Stimulated activated CD4-positive, alpha-beta T cell treated with anti-CD3 and anti-CD28 coated beads, Interleukin-12 subunit alpha, Interleukin-12 subunit beta, amount 100 ng/mL, for 24 hours (primary cell): ENCODE measurements at regions not wholly inside any gene's neighbourhood (a gene's known extent, or its start where the extent isn't known, plus 50 kb on each side); places are given as distances from the start of the nearest gene placed in this dataset.

Experiments used
- DNase-seq, 2 experiments: peaks; one replicate each; pipeline ENCODE4 v3.0.0-alpha.2; 2020; ENCODE audit warnings: low read depth in 2 of 2

DNA sequence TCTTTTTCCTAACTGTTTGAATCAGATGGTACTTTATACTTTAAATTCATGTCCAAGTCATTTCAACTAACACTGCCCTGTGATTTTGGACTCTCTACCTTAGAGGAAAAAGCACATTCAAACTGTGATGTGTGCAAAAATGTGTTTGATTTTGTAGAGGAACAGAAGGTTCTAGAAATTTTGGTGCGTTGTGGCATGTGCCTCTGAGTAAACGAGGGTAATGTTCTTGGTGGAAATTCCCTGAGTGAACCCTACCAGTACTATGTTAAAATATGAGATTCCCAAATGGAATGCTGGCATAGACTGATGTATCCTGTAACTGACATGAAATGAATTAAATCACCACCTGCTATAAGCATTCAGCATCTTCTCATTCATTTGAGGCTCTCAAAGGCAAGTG is 901.9 kb upstream of the KLHL29 start:
- DNase-seq: no peak

DNA sequence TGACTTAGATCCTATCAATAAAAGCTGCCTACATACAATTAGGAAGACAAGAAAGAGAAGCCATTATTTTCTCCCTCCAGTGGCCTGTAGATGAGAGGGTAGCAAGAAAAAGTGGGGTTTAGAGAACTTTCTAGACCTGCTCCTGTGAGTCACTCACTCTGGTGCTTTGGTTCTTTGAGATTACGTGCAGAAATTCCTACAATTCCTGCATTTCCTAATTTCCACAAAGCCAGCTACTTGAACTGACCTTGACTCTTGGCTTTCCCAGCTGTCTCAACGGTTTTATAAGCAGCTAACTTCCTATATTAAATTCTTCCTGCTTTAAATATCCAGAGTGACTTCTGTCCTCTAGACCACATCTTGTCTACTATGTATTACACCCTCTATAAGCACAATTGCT is 899.5 kb upstream of the KLHL29 start:
- DNase-seq: no peak

DNA sequence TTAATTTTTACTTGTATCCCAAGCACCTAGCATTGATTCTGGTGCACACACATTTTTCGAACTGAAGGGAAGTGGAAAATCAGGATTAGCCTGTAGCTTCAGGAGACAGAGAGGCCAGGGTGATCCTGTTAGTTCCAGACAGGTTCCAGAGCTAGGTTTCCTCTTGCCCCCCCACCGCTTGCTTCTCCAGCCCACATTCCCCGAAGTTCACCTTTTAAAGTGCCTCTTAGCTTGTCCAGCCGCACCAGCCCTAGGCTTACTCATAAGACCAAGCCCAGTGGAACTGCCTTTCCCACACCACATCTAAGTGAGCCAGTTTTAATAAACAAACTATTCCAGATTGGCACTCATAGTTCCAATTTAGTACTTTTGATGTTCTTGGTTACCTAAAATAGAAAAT is 898.6 kb upstream of the KLHL29 start:
- no peak for DNase-seq

DNA sequence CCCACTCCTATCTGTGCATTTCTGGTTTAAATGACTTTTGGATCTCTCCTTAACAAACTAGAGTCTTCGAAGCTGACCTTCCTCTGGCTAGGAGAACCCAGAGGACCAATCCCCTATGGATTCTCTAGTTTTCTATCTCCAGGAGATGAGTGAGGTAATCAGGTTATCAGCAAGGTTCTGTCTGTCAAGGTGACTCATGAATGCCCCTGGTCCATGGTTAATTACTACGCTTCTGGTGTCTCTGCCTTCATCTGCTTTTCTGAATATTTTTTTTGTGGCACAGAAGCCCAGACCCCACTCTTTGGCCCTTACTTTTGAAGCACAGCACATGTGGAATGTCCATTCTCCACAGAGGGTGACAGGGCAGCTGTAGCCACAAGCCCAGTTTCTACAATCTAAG is 897.9 kb upstream of the KLHL29 start:
- DNase-seq: no peak

DNA sequence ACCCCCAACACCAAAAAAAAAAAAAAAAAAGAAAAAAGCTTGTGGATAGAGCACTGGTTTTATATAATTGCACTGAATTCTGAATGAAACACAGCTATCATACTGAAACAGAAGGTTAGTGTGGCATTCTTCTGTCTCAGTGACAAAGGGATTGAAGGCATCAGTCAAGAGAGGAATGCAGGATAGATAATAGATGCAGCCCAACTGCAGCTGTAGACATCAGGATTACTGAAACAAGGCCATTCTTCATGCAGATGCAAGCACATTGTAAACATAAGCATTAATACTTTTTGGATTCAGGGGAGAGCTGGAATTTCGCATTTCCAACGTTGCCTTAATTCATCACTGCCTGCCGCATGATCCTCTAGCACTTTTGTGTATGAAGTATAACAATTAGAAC is 897.4 kb upstream of the KLHL29 start:
- no peak for DNase-seq

DNA sequence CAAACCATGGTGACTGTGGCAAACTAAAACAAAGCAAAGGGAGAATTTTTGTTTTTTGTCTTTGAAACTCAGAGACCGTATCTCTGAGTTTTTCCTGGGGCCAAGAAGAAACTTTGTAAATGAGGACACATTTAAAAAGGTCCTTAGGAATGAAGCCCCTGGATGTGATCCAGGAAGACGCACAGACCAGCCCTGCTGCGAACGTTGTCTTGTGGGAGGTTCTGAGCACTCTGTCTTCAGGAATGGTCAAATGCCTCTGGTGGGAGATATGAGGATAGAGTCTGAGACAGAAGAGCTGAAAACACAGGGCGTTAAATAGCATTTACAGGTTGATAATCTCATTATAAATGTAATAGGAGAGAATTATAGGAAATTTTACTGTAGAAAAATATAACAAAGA is 893.5 kb upstream of the KLHL29 start:
- DNase-seq: no peak

DNA sequence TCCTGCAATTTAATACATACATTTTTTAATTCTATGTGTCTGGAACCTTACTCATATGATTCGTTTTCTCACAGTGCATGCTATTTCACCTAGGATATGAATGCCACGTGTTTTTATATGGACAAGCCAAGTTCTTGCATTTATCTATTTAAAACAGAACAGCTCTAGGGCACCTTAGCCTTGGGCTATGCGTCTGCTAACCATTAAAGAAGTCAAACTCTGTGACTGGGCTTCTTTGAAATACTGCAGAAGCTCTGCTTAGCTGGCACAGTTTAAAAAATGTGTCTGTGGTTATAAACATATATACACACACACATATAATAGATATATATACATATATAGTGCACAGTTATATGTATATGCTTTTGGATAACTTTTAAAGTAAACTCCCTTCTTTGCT is 890.8 kb upstream of the KLHL29 start:
- no peak for DNase-seq

DNA sequence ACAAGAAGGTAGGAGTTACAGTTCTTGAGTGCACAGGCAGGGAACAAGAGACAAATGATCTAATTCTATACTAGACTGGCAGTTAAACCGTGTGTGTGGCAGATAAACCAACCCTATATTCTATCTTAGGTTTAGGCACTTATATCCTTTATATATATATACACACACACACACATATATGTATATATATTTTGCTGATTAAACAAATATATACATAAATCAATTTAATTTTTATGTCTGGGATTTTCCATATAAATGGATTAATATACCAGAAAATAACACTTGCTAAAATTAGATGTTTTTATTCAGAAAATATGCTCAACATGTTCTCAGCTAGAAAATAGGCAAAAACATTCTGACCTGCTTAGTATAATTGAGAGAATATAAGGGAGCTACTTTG is 887.9 kb upstream of the KLHL29 start:
- DNase-seq: no peak

DNA sequence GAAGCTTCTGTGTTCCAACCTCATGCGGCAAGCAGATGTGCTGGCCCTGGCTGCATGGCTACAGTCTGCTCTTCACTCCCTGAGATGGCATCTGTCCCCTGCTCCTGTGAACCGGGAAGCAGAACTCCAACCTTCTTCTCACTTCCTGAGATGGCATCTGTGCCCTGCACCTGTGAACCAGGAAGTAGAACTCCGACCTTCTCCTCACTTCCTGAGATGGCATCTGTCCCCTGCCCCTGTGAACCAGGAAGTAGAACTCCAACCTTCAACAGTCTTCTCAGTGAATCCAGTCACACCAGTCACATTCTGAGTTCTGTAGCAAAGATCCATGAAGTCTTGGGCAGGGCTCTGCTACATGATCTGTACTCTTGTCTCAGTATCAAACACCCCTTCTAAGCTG is 887.2 kb upstream of the KLHL29 start:
- DNase-seq: no peak

DNA sequence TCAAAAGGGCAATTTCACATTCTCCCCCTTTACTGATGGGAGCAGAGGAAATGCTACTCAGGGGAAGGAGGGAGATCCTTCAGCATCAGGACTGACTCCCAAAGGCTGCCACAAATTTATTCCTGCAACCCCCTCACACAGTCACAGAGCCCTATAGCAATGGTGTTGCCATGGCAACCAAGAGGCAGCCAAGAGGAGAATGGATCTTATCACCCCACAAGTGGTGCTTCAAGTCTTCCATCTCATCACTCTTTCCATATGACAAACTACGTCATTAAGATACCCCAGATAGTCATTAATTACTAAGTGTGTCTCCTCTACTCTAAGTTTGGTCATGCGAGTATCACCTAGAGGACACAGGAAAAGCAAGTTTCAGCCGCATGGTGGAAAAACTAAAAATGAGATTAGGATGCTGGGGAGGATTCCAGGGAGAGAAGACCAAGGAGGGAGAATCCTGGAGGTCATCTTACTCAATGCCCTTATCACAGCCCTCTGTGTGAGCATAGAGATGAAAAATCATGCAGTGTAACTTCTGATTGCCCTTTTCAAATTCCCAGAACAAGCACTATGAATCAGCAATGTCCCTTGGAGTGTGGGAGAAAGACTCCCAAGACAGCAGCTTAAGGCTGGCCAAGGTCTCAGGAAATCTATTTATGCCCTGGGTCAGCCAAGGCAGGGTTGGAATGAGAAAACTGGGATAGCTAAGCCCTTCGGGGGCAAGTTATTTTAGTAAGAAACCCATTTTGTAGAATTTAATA is 885.7 kb upstream of the KLHL29 start:
- DNase-seq: no peak

DNA sequence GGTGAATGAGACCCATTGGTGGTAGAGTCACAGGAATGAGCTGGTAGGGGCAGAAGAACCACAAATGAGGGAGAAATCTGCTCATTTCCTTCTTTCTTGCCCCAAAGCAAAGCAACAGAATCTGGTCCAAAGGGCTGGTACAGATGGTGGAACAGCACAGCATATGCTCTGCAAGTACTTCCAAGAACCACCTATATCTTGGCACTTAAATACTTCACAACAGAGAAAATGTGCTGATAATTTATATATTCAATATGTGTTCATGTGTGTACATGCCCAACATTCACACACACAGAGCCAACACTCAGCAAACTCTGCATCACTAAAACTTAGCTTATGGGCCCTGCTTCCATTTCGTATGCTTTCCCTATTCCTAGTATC is 884.4 kb upstream of the KLHL29 start:
- no peak for DNase-seq

DNA sequence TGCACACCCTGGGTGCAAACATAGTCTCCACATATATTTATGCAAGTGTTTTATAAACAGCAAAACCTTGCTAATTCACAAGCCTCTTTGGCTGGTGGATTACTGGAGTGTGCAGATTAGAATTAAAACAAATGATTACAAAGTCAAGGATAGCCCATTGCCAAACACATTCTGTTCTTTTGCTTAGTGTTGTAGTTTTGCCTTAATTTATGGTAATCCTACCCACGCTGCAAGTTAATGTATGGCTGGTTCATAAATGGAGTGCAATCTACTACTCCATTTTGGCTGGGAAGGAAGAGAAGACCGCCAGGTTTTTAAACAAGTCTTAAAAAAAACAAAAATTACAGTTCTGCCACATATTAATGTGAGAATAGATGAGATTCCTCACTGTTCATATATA is 883.1 kb upstream of the KLHL29 start:
- DNase-seq: no peak

DNA sequence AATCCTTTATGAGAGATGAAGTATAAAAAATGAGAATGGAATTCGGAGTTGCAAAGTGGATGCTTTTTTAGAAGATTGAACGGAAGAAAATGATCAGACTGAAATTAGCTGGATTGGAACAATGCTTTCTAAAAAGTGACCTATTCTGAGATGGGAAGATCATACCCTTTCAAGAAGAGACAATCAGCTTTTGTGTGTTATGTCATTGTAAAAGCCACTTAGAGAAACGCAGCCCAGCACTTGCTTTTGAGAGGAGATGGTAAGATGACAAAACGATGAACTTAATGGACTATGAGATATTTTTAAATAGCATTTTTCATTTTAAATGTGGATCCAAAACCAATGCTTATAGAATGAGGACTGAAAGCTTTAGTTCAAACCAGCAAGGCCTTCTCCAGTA is 871.4 kb upstream of the KLHL29 start:
- DNase-seq: no peak

DNA sequence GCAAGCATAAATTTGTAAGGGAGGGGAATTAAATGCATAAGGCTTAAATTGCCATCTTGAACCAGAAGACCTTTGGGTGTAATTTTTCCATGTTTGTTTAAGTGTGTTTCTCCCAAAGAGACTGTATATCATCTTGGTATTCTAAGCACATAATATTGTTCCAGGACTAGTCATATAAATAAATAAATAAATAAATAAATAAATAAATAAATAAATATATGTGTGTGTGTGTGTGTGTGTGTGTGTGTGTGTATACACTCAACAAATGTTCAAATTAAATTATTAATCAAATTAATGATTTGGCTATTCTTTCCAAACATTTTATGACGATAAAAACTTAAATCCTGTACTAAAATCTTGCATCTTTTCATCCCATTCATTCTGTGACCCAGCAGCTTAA is 867.8 kb upstream of the KLHL29 start:
- DNase-seq: no peak

DNA sequence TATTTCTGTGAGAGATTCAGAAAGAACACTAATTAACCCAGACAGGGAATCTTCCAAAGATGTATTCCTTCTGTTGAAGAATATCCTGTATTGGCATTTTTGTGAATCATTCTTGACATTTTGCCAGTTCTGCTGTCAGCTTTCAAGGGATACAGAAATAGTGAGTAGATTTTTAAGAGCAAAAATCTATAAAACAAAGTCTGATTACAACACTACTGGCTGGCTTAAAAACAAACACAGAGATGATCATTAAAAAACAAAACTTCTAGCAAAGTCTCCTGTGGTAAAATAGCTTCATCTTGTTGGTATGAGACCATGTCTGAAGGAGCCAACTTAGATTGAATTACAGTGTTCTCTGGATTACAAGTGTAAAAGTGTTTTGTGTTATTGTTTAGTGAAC is 866.3 kb upstream of the KLHL29 start:
- no peak for DNase-seq

DNA sequence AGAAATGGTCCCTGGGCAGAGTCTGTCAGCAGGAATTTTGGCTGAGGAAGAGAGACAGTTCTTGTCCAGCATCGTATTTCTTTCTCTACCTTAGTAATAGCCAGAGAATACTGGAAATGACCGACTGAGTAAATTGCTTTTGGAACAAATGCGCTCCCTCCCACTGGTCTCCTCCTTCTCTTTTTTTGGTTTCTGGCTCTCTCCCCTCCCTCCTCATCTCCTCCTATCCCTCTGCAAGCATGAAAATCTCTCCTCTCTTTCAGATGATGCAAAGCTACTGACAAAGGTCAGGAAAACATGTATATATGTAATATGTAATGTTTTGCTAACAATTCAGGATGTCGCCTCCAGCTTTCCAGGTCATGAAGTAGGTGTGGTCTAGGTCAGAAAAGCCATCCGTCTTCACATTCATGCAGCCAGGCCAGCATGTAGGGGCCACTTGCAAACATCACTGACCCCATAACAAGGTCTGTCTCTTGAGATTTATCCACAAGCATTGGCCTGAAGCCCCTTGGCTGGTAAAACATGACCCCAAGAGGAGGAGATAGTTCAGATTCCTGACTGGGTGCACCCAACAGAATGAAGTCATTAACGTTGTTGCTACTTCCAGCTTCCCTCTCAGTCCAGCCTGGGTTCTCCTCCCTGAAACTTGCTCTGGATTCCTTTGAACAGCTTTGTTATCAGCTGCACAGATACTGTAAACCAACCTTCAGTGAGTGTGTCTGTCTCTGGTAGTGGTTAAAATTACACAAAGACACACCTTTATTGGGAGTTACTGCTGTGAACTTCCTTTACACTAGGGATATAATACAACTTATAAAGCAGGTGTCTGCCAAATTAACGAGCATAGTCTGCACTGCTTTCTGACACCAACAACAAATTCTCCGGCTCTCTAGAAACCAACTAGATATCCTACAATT is 864.4 kb upstream of the KLHL29 start:
- DNase-seq: no peak

DNA sequence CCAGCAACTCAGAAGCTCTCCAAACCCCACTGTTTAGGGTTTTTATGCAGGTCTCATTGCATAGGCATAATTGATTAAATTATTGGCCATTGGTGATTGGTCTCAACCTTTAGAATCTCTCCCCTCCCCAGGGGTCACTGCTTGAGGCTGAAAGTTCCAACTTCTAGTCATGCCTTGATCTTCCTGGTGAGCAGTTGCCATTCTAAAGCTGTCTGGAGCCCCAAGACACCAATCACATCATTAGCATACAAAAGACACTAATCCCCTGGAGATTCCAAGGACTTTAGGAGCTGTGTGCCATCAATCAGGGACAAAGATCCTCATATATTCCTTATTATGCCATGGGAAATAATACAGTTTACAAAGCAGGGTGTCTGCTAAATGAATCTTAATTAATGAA is 863.4 kb upstream of the KLHL29 start:
- DNase-seq: no peak

DNA sequence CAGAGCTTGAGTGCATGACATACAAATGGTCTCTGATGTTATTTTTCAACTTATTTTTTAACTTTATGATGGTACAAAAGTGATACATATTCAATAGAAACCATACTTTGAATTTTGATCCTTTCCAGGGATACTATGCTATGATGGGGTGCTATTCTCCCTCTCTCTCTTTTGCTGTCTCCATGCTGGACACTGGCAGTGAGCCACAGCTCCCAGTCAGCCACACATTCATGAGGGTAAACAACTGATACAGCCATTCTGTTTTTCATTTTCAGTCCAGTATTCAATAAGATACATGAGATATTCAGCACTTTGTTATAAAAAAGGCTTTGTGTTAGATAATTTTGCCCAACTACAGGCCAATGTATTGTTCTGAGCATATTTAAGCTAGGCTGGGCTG is 859.3 kb upstream of the KLHL29 start:
- no peak for DNase-seq

DNA sequence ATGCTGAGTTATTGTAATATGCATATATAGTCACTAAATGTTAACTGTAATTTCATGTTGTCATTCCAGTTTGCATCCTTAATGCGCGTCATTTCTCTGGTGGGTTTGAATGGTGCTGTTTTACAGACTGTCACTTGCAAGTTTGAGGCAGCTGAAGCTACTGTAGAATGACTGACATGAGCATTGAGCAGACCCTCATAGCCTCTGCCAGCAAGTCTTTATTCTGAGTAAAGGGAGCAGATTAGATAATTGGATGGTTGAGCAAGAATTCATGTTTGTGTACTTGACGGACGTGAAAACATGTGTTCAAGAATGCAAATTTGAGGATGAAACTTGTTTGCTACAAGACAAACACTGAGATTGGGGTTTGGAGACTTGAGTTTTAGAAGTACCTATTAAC is 854.8 kb upstream of the KLHL29 start:
- no peak for DNase-seq

DNA sequence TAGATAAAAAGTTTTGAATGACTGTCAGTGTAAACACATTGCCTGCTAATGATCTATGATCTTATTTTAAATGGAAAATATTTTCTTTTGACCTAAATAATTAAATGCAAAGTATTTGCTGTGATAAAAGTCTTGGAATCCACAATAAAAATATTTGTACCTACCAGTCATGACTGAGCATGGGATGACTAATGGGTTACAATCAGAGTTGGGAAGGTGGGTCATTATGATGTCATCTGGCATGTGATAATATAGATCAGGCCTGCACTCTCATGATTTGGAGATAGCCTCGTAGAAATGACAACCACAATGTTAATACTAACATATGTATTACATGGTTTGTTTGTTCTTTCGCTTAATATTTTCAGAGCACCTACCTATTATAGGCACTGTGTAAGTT is 848.8 kb upstream of the KLHL29 start:
- DNase-seq: no peak

DNA sequence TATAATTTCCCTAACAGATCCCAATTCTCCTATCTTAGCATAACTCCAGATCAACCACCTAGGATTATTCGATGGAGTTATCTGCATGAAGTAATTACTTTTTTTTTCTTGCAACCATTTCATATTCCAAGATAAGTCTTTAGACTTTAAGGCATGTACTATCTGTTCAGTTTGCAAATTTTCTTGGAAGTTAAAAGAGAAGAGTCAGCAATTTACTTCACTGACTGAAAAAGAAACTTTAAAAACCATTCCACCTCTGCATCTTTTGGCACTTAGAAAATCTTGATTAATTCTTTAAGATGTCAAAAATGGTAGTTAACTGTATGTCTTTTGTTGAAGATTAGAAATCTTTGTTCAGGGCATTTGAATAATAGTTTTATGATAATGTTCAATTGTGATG is 830.5 kb upstream of the KLHL29 start:
- DNase-seq: no peak

DNA sequence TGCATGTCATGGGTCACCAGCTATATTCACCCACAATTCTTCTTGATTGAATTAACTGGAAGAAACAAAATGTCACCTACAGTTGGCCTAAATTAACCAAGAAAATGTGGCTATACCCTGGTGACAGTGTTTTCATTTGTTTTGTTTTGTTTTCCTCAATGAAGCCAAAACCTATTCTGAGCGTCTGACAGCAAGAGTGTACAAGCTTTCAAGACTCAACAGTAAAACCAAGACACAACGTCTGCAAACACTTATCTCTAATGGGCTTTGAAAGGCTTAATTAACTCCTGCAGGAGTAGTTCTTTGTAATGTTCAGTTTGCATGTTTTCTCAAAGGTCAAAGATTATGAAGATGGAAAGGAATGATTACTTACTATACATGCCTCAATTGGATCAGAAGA is 827.6 kb upstream of the KLHL29 start:
- DNase-seq: no peak

DNA sequence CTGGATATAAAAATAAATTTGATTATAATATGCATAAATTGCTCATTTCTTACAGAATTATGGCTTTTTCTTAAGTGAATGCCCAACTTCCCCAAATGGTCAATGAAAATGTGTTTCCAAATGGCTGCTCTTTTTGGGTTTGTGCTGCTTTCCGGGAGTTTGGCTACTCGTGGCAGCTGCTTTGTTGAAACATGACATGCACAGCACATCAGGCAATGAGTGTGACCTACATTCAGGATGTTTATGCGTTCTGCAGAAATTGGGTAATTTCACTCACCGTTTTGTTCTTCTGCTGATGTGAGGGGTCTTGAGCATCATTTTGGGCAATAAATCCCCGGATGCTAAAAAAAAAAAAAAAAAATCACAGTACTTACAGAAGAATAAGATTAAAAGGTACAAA is 825.0 kb upstream of the KLHL29 start:
- DNase-seq: no peak
